WI38 (cell line): ENCODE measurements at regions not wholly inside any gene's neighbourhood (a gene's known extent, or its start where the extent isn't known, plus 50 kb on each side); places are given as distances from the start of the nearest gene placed in this dataset.
"Not testable (repeated sequence)": the region's sequence is repeated elsewhere in the genome, so short reads cannot be mapped to it uniquely, and the experiment has no call there.

Experiments
- H3K4me3 ChIP-seq: 2 replicates; pipeline ENCODE4 v1.5.1; 2011; ENCODE audit warnings: low read depth, mild to moderate bottlenecking, control low read depth, low read length
- TF ChIP-seq, protein P1 (sequence below): IDR thresholded peaks from 2 replicates; pipeline ENCODE4 v1.5.1; 2012; ENCODE audit warnings: low read depth, mild to moderate bottlenecking, control low read depth, low read length

DNA sequence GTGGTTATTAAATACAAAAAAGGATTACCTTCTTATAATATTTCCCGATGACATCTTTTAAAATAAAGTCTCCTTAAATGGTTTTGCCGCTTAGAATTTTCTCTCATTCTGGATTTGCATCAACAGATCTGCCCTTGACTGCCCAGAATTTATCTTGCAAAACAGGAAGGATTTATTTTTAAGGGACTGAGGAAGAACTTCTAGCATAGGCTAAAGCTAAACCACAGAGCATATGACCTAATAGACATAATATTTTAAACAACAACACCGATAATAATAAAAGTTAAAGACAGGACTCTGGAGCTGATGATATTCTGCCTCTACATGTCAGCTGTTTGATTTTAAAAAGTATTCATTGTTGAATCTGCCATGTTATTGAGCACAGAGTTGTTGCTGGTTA is 145.3 kb upstream of the ADCY2 start:
- TF ChIP-seq, protein P1, sequence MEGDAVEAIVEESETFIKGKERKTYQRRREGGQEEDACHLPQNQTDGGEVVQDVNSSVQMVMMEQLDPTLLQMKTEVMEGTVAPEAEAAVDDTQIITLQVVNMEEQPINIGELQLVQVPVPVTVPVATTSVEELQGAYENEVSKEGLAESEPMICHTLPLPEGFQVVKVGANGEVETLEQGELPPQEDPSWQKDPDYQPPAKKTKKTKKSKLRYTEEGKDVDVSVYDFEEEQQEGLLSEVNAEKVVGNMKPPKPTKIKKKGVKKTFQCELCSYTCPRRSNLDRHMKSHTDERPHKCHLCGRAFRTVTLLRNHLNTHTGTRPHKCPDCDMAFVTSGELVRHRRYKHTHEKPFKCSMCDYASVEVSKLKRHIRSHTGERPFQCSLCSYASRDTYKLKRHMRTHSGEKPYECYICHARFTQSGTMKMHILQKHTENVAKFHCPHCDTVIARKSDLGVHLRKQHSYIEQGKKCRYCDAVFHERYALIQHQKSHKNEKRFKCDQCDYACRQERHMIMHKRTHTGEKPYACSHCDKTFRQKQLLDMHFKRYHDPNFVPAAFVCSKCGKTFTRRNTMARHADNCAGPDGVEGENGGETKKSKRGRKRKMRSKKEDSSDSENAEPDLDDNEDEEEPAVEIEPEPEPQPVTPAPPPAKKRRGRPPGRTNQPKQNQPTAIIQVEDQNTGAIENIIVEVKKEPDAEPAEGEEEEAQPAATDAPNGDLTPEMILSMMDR, result no peak
- H3K4me3 ChIP-seq, result no peak overlapping the region

DNA sequence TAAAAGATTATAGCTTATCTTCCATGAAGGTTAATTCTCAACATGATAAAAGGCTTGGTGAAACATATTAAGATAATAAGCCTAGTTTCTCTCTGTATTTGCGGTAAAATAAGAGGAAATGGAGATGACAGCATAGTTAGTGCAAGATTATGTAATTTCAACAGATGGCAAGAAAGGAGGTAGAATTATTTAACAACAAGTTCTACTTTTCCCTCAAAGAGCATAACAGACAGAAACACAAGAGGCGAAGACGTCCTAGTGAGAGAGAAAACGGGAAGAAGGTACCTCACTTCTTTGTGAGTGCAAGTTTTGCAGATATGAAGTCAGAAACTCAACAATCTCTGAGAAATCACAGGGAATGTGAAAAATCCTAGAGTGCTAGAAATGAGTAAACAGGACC is 144.8 kb upstream of the ADCY2 start:
- TF ChIP-seq, protein P1, result no peak

GRCh38 chr5:7261049-7261448 is 134.9 kb upstream of the ADCY2 start:
- H3K4me3 ChIP-seq, result no peak overlapping the region
- TF ChIP-seq, protein P1, result no peak

More for the DNA sequence above, 144.8 kb upstream of the ADCY2 start:
- H3K4me3 ChIP-seq, result no peak overlapping the region

DNA sequence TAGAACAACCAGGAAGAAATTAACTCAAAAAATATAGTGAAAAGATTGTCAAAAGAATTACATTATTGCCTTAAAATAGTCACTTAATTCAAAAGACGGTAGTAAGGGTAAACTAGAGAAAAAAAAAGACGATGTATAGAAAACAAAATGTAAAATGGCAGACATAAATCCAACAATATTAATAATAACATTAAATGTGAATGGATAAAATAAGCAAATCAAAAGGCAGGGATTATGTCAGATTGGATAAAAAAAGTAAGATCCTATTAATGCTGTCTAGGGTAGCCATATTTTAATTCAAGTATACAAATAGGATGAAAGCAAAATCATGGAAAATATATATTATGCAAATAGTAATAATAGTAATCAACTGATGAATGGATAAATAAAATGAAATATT is 134.0 kb upstream of the ADCY2 start:
- H3K4me3 ChIP-seq, result no peak overlapping the region

GRCh38 chr5:7263398-7264015 is 132.4 kb upstream of the ADCY2 start:
- not testable (repeated sequence) for H3K4me3 ChIP-seq

More for the DNA sequence above, 134.0 kb upstream of the ADCY2 start:
- TF ChIP-seq, protein P1, result no peak

DNA sequence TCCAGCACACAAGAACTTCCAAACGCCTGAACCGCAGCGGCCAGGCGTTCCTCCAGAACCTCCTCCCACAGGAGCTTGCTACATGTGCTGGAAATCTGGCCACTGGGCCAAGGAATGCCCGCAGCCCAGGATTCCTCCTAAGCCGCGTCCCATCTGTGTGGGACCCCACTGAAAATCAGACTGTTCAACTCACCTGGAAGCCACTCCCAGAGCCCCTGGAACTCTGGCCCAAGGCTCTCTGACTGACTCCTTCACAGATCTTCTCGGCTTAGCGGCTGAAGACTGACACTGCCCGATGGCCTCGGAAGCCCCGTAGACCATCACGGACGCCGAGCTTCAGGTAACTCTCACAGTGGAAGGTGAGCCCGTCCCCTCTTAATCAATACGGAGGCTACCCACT is 130.2 kb upstream of the ADCY2 start:
- H3K4me3 ChIP-seq, result not testable (repeated sequence)

DNA sequence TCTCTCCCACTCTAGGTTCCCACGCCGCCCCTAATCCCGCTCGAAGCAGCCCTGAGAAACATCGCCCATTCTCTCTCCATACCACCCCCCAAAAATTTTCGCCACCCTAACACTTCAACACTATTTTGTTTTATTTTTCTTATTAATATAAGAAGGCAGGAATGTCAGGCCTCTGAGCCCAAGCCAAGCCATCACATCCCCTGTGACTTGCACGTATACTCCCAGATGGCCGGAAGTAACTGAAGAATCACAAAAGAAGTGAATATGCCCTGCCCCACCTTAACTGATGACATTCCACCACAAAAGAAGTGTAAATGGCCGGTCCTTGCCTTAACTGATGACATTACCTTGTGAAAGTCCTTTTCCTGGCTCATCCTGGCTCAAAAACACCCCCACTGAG is 127.2 kb upstream of the ADCY2 start:
- not testable (repeated sequence) for H3K4me3 ChIP-seq

GRCh38 chr5:7269591-7270274 is 126.2 kb upstream of the ADCY2 start:
- TF ChIP-seq, protein P1, result no peak
- no peak overlapping the region for H3K4me3 ChIP-seq

DNA sequence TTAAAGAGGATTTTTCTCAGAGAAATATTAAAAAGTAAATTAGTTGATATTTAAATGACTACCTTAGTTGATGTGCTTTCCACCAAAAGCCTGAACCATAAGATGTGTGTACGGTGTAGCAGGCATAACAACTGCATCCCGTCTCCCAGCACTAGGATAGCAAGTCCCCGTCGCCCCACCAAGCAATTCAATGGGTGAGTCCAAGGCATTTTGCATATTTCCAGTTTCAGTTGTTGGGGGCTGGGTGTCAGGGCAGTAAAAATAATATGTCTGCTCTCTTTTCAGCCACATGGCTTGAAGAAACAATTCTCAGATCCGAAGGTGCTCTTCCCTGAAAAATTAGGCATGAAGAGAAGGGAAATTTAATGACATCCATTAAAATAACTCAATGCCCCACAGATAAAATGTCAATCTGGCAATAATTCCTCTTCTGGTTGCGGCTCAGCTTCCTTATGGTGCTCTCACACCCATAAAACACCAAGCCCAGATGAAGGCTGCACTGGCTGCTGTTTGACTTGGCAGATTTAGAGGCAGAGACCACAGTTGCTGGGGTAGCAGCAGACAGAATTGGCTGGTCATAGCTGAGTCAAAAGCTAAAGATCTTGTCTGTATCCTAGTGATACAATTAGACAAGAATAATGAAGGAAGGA is 124.4 kb upstream of the ADCY2 start:
- H3K4me3 ChIP-seq, result no peak overlapping the region
- TF ChIP-seq, protein P1, result no peak
